GM21717 (cell line): ENCODE measurements at regions not wholly inside any gene's neighbourhood (a gene's known extent, or its start where the extent isn't known, plus 50 kb on each side); places are given as distances from the start of the nearest gene placed in this dataset.

Experiments
- ATAC-seq: cut with Tn5 transposase; IDR thresholded peaks from one replicate; pipeline ENCODE4 v1.9.1; 2021; ENCODE audit warnings: mild to moderate bottlenecking, moderate library complexity; ENCODE audit not compliant: unreplicated experiment

DNA sequence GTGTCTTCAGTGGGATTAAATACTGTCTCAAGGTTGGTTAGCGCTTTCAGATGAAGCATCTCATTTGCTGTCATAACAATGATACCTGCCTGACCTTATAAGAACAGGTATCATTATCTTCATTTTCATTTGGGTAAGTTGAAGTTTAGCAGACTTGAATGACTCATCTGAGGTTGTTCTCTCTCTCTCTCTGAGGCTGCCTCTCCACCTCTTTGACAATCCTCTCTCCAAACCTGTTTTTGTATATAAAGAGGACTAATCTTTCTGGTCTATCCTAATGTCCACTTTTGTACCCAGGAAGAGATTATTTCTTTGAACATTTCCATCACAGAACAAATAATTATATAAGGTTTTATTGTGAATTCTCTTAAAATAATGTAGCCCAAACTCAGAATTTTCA, 291.4 kb downstream of the KLF6 start:
- ATAC-seq, result no peak

GRCh38 chr10:3491571-3491970, 293.4 kb downstream of the KLF6 start:
- no peak for ATAC-seq

GRCh38 chr10:3487228-3487627, 297.8 kb downstream of the KLF6 start:
- ATAC-seq, result no peak

- ATAC-seq, result no peak
Observed at GRCh38 chr10:3486346-3487065, 298.5 kb downstream of the KLF6 start.

DNA sequence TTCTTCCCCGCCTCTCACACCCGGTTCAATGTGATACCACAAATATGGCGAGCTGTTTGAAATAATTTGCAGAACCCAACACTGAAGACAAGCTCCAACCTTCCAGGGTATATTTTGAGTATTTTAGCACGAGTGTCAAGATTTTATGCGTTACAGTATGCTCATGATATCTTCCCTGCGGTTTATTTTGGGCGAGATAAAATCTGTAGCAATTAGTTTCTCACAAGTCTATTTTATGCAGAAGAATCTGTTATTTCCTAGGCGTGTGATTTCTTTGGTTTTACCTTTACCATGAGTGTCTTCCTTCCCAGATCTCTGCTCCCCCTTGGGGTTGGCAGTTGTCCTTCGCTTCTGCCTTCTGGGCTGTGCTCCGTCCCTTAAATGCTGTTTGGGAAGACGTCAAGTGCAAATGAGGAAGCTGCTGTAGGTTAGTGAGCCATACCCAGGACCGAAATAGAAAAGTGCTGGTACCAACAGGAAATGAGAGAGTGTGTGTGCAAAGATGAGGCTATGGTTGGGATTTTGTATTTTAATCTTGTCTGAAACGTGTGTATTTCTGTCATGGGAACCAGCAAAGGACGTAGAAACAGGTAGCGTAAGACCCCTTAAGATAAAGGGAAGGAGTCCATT, 299.8 kb downstream of the KLF6 start:
- ATAC-seq, result peak; percentile 52

DNA sequence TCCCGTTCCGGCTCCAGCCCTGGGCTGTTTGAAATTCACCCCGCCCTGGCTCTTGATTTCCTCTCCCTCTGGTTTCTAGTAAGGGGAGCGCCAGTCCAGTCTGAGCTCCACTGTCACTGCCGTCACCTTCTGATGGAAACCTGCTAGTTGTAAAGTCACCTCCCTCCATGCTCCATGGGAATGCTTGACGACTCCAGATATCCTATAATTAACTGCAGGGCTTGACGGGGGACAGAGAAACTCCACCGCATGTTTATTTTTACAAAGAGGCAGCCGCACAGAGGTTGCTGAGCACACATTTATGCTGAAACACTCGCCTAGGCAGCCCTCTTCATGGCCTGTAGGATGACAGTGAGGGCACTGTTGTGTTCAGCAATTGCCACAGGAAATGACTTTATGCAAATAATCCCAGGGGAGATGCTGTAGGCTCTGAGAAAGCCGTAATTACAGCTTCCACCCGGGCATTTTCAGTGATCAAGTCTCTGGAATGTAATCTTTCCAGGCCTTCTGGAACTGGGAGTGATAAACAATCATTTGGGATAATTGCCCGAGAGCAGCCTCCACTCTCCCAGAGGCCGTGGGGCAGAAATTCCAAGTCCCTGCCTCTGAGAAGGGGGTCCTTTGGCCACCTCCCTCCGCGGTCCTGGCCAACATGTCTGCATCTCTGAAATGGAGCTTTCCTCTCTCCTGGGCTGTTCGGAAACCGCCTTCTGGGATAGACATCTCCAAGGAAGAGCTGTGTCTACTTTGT, 300.5 kb downstream of the KLF6 start:
- peak; percentile 82 for ATAC-seq

GRCh38 chr10:3482200-3482993, 302.6 kb downstream of the KLF6 start:
- no peak for ATAC-seq

GRCh38 chr10:3481496-3481895, 303.5 kb downstream of the KLF6 start:
- no peak for ATAC-seq

DNA sequence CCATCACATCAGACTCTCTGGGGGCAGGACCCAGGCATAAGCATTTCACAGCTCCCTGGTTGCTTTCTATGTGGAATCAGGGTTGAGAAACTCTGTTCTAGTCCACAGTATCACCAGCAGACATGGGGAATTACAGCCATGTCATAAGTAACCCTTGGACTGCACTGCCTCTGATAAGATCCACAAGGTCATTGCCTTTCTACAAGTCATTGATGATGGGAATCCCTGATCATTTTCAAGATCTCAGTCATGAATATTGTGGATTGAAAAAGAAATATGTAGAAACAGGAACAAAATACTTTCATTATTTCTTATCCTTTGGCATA, 304.1 kb downstream of the KLF6 start:
- ATAC-seq, result no peak

- no peak for ATAC-seq
Observed at GRCh38 chr10:3480281-3480989, 304.6 kb downstream of the KLF6 start.

DNA sequence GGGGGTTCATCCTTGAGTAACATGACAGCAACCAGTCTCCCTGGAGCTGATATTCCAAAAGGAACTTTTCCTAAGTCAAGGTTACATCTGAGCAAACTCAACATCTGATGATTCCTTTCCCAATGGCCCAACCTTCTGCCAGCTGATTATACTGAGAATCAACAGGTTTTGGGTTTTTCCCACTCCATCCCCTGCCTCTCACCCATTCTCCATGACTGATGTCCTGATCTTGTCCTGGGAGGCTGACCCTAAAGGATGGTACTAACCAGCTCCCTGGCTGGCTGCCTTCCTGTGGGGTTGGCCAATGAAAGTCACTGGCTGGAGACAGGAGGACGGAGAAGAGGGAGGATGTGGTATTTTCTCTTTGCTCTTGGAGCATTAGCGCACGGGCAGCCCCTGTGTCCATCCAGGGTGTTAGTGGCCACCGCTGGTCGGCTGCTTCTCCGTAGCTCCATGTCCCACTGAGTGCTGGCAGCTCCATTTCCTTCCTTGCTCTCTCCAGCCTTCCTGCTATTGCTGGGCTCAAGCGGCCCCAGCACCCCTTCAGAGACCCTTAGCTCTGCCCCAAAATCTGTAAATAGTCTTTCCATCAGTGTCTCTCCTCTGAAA, 306.2 kb upstream of the PITRM1 start:
- ATAC-seq, result no peak

DNA sequence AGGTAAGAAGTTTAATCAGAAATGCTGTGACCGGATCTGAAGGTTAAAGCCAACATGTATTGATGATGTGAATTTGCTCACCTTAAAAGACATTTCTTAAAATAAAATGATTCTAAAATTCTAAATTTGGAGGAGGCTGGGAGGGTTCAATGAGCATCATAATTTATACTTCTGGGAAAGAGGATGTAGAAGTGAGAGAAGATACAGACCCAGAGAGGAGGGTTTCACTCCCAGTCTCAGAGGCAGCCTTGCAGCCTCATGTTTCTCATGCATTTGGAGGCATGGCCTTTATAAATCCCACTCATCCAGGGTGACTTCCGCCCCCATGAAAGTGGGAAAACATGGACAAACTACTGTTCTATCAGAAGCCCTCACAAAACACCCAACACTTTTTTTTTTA, 305.6 kb upstream of the PITRM1 start:
- ATAC-seq, result peak; percentile 84

DNA sequence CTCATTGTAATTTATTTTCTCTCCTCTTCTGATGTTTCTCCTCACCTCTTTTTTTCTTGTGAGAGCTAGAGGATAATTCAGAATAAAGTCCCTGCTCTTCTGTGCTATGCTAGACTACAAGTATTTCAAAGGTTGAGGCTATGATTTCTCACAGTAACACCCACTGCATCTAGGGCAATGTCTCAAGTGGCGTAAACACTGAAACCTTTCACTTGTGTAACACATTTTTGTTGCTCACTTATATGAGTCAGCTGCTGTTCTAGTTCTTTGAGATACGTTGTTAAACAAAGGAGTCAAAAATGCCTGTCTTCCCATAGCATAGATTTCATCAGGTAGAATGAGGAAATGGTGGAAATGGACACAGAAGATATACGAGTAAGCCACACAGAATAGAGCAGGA, 305.1 kb upstream of the PITRM1 start:
- peak; percentile 70 for ATAC-seq

- no peak for ATAC-seq
Observed at GRCh38 chr10:3476640-3477448, 304.3 kb upstream of the PITRM1 start.

DNA sequence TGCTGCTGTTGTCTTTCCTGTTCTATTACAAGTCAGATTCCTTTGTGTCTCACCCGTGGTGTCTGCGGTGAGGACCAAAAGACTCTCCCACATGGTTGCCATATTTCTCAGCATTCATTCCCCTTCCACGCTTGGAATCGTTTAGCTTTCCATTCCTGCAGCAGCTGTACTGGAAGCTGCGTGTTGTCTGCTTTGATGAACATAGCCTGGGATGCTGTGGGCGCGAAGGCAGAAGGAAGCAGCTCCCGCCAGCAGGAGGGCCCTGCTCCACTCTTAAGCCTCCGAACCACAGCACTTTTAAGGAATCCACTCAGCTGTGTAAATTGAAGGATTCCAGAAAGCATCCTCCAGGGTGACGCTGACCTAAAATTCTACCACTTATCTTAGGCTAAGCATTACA, 303.6 kb upstream of the PITRM1 start:
- ATAC-seq, result no peak

- no peak for ATAC-seq
Observed at GRCh38 chr10:3475367-3475766, 302.8 kb upstream of the PITRM1 start.

DNA sequence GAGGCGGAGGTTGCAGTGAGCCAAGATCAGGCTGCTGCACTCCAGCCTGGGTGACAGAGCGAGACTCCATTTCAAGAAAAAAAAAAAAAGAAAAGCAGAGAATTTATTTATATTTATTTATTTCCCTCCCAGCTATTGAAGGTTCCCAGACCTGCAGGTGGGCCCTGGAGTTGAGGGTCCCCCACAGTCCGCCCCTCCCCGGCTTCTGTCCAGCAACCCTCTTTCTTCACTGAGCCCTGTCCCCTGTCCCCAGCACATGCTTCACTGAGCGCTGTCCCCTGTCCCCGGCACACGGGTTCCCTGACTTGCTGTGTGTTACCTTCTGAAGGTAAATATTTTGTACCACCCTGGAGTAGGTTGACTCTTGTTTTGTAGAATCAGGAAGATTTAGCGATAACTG, 301.7 kb upstream of the PITRM1 start:
- no peak for ATAC-seq

GRCh38 chr10:3473271-3473670, 300.7 kb upstream of the PITRM1 start:
- ATAC-seq, result no peak

DNA sequence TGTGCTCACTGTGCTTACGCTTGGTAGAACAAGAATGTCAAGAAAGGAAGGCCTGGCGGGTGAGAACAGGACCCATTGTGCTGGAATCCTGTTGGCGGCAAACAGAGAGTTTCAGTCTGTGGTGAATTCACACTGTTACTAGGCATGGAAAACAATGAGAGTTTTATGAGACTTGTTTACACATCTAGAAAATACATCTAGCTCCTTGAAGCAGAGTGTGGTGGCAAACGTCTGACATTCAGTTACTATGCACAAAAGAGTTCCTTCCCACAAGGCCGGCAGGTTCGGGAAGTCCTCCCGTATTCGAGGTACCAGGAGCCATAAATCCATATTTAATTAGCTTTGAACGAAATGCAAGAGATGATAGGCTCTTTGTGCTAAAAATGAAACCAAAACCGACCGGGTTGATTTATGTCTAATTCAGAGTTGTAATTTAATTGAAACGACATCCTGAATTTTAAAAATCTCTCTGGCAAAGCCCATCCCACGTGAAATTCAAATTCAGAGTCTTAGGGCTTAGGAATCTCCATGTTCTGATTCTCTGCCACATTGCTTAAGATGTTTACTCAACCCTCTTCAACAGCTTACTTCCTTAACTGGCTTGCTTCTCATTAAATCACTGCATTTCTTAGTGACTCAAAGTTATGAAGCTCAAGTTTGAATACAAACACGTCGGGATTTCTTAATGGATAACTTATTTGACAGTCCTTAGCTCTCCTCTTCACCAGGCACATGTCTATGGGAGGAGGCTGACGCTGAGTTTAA, 299.9 kb upstream of the PITRM1 start:
- no peak for ATAC-seq
